OCI-LY7 (cell line): ENCODE measurements at regions not wholly inside any gene's neighbourhood (a gene's known extent, or its start where the extent isn't known, plus 50 kb on each side); places are given as distances from the start of the nearest gene placed in this dataset.

ENCODE experiments used
- EZH2phosphoT487 ChIP-seq: fragments of 200-600 bp; sonication (generic); IDR thresholded peaks from 2 replicates; pipeline ENCODE4 v1.6.1; 2018; ENCODE audit warnings: low read depth, borderline replicate concordance, mild to moderate bottlenecking, mixed run types, antibody characterized with exemption, low read length, moderate library complexity, mixed read lengths
- TF ChIP-seq, protein P1 (sequence below): fragments of 200-600 bp; sonication (generic); conservative IDR thresholded peaks from 2 replicates; pipeline ENCODE4 v1.5.1; 2014; ENCODE audit warnings: mild to moderate bottlenecking, antibody characterized with exemption, low read length, moderate library complexity, mixed read lengths

DNA sequence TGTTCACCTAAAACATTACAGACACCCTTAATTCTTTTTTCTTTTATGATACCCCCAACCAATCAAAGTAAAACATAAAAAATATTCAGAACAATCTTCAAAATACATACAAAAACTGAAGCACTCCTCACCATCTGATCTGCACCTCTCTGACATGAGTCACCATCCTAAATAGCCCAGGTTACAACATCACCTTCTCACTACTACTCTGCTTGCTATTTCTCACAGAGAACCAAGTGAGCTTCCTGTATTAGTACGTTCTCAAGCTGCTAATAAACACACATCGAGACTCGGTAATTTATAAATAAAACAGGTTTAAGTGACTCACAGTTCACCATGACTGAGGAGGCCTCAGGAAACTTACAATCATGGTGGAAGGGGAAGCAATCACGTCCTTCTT lies 183.5 kb downstream of the CBLN2 start:
- TF ChIP-seq, protein P1, sequence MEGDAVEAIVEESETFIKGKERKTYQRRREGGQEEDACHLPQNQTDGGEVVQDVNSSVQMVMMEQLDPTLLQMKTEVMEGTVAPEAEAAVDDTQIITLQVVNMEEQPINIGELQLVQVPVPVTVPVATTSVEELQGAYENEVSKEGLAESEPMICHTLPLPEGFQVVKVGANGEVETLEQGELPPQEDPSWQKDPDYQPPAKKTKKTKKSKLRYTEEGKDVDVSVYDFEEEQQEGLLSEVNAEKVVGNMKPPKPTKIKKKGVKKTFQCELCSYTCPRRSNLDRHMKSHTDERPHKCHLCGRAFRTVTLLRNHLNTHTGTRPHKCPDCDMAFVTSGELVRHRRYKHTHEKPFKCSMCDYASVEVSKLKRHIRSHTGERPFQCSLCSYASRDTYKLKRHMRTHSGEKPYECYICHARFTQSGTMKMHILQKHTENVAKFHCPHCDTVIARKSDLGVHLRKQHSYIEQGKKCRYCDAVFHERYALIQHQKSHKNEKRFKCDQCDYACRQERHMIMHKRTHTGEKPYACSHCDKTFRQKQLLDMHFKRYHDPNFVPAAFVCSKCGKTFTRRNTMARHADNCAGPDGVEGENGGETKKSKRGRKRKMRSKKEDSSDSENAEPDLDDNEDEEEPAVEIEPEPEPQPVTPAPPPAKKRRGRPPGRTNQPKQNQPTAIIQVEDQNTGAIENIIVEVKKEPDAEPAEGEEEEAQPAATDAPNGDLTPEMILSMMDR = no peak
- no peak for TF ChIP-seq EZH2phosphoT487
